ENCODE measurements at regions not wholly inside any gene's neighbourhood (a gene's known extent, or its start where the extent isn't known, plus 50 kb on each side); places are given as distances from the start of the nearest gene placed in this dataset.

DNA sequence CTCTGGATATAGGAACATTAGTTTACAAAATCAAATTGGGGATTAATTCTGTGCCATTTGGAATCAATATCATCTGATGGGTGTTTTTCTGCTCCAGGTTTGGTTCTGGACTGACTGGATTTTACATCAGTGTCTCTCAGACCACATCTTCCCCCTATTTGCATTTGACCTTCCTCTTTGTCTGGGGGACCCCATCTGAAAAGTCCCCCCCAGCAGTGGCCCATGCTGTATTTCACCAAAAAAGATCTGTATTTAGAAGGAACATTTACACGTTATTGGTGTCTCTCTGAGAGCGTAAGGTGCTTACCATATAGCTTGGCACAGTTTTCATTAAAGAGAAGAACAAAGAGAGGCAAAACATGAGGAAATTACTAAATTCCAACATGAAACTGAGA lies 215.6 kb upstream of the CLINT1 start:
- TF ChIP-seq EZH2 (IDR thresholded peaks at IDR 0.05; ENCODE audit: borderline replicate concordance, low read length), result no peak
- TF ChIP-seq, protein P1, sequence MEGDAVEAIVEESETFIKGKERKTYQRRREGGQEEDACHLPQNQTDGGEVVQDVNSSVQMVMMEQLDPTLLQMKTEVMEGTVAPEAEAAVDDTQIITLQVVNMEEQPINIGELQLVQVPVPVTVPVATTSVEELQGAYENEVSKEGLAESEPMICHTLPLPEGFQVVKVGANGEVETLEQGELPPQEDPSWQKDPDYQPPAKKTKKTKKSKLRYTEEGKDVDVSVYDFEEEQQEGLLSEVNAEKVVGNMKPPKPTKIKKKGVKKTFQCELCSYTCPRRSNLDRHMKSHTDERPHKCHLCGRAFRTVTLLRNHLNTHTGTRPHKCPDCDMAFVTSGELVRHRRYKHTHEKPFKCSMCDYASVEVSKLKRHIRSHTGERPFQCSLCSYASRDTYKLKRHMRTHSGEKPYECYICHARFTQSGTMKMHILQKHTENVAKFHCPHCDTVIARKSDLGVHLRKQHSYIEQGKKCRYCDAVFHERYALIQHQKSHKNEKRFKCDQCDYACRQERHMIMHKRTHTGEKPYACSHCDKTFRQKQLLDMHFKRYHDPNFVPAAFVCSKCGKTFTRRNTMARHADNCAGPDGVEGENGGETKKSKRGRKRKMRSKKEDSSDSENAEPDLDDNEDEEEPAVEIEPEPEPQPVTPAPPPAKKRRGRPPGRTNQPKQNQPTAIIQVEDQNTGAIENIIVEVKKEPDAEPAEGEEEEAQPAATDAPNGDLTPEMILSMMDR (conservative IDR thresholded peaks at IDR 0.05 in 1 of 2, IDR thresholded peaks at IDR 0.05 in 1 of 2; ENCODE audit: extremely low read depth in 1 of 2, insufficient read depth in 1 of 2, low read depth in 1 of 2, low read length in 2 of 2), result no peak
